Neural progenitor cell (in vitro differentiated cells): ENCODE measurements at regions not wholly inside any gene's neighbourhood (a gene's known extent, or its start where the extent isn't known, plus 50 kb on each side); places are given as distances from the start of the nearest gene placed in this dataset.

Experiments used
- DNase-seq: peaks from one replicate; pipeline ENCODE4 v3.0.0-alpha.2; 2016; ENCODE audit warnings: low spot score
- H2AFZ ChIP-seq: fragments of 200-600 bp; sonication (generic); replicated peaks from 2 replicates; pipeline ENCODE4 v1.6.1; 2016; ENCODE audit warnings: antibody characterized with exemption
- H3F3A ChIP-seq: fragments of 200-600 bp; sonication (generic); 2 replicates; pipeline ENCODE4 v1.6.1; 2016; ENCODE audit warnings: antibody characterized with exemption, low read depth
- H3K27ac ChIP-seq: fragments of 200-600 bp; sonication (generic); 2 replicates; pipeline ENCODE4 v1.5.1; 2016; ENCODE audit warnings: mild to moderate bottlenecking
- H3K27me3 ChIP-seq: fragments of 200-600 bp; sonication (generic); 2 replicates; pipeline ENCODE4 v1.6.1; 2016; ENCODE audit warnings: mild to moderate bottlenecking, moderate library complexity
- H3K36me3 ChIP-seq: fragments of 200-600 bp; sonication (generic); 2 replicates; pipeline ENCODE4 v1.5.1; 2016
- H3K4me1 ChIP-seq: fragments of 200-600 bp; sonication (generic); 2 replicates; pipeline ENCODE4 v1.6.1; 2016; ENCODE audit warnings: mixed run types
- H3K4me2 ChIP-seq: fragments of 200-600 bp; sonication (generic); 2 replicates; pipeline ENCODE4 v1.6.1; 2016
- H3K4me3 ChIP-seq: fragments of 200-600 bp; sonication (generic); 2 replicates; pipeline ENCODE4 v1.5.1; 2016
- H3K79me2 ChIP-seq: fragments of 200-600 bp; sonication (generic); 2 replicates; pipeline ENCODE4 v1.6.1; 2016; ENCODE audit warnings: low read depth
- H3K9ac ChIP-seq: fragments of 200-600 bp; sonication (generic); 2 replicates; pipeline ENCODE4 v1.6.1; 2016
- H3K9me3 ChIP-seq: fragments of 200-600 bp; sonication (generic); 2 replicates; pipeline ENCODE4 v1.5.1; 2016; ENCODE audit warnings: low read depth
- H4K20me1 ChIP-seq: fragments of 200-600 bp; sonication (generic); 2 replicates; pipeline ENCODE4 v1.6.1; 2016; ENCODE audit warnings: low read depth
- H3K27ac Mint-ChIP-seq: 3 replicates; pipeline ENCODE4 v1.8.0; 2021; ENCODE audit warnings: mixed read lengths
- H3K27me3 Mint-ChIP-seq: 2 replicates; pipeline ENCODE4 v1.8.0; 2022; ENCODE audit warnings: low read depth, mild to moderate bottlenecking, inconsistent platforms, moderate library complexity, mixed read lengths; ENCODE audit not compliant: insufficient read depth
- H3K36me3 Mint-ChIP-seq: 3 replicates; pipeline ENCODE4 v1.8.0; 2021; ENCODE audit warnings: mixed read lengths
- H3K4me1 Mint-ChIP-seq: 3 replicates; pipeline ENCODE4 v1.8.0; 2021; ENCODE audit warnings: mixed read lengths
- H3K4me3 Mint-ChIP-seq: 3 replicates; pipeline ENCODE4 v1.8.0; 2021; ENCODE audit warnings: mild to moderate bottlenecking, moderate library complexity, mixed read lengths
- H3K9me3 Mint-ChIP-seq: 3 replicates; pipeline ENCODE4 v1.8.0; 2020; ENCODE audit warnings: mixed read lengths
- CTCF ChIP-seq: fragments of 200-600 bp; sonication (generic); IDR thresholded peaks from 2 replicates; pipeline ENCODE4 v1.5.1; 2017; ENCODE audit warnings: antibody characterized with exemption, mild to moderate bottlenecking
- EZH2 ChIP-seq: fragments of 200-600 bp; sonication (generic); IDR thresholded peaks from 2 replicates; pipeline ENCODE4 v1.6.1; 2017; ENCODE audit warnings: antibody characterized with exemption, mild to moderate bottlenecking, moderate library complexity
- EZH2phosphoT487 ChIP-seq: fragments of 200-600 bp; sonication (generic); IDR thresholded peaks from 2 replicates; pipeline ENCODE4 v1.6.1; 2017; ENCODE audit warnings: antibody characterized with exemption

GRCh38 chr4:180665481-180665880 is 1577.7 kb upstream of the TENM3 start:
- H2AFZ ChIP-seq = peak overlapping the region; percentile 17
- no peaks in the 10 kb centered on the region for H4K20me1 ChIP-seq
- no peak for DNase-seq
- H3F3A ChIP-seq = no peaks in the 10 kb centered on the region
- TF ChIP-seq EZH2 (no peak), EZH2phosphoT487 (no peak), CTCF (no peak)
- no peak overlapping the region for H3K27ac ChIP-seq
- no peaks in the 10 kb centered on the region for H3K27me3 ChIP-seq
- no peak overlapping the region for H3K4me2 ChIP-seq
- H3K36me3 ChIP-seq = no peaks in the 10 kb centered on the region
- H3K9me3 Mint-ChIP-seq = no peaks in the 10 kb centered on the region
- no peak overlapping the region for H3K4me3 ChIP-seq
- H3K27ac Mint-ChIP-seq = no peak overlapping the region
- no peaks in the 10 kb centered on the region for H3K9me3 ChIP-seq
- H3K79me2 ChIP-seq = no peaks in the 10 kb centered on the region
- peaks cover 8% of the 10 kb centered on the region for H3K4me1 Mint-ChIP-seq
- no peak overlapping the region for H3K4me3 Mint-ChIP-seq
- H3K36me3 Mint-ChIP-seq = no peaks in the 10 kb centered on the region
- no peak overlapping the region for H3K9ac ChIP-seq
- H3K27me3 Mint-ChIP-seq = no peaks in the 10 kb centered on the region
- H3K4me1 ChIP-seq = peaks cover 5% of the 10 kb centered on the region

- H3K27me3 Mint-ChIP-seq = no peaks in the 10 kb centered on the region
- DNase-seq = peak; percentile 86
- Histone ChIP-seq H3K36me3 (no peaks in the 10 kb centered on the region), H3K9ac (no peak overlapping the region), H3K27ac (no peak overlapping the region), H3K4me1 (peaks cover 5% of the 10 kb centered on the region), H4K20me1 (no peaks in the 10 kb centered on the region), H3F3A (no peaks in the 10 kb centered on the region), H3K4me2 (peak overlapping the region; percentile 33), H3K79me2 (no peaks in the 10 kb centered on the region), H3K9me3 (no peaks in the 10 kb centered on the region), H2AFZ (peak overlapping the region; percentile 56), H3K27me3 (no peaks in the 10 kb centered on the region), H3K4me3 (no peak overlapping the region)
- H3K4me1 Mint-ChIP-seq = peaks cover 8% of the 10 kb centered on the region
- no peaks in the 10 kb centered on the region for H3K9me3 Mint-ChIP-seq
- no peak overlapping the region for H3K27ac Mint-ChIP-seq
- TF ChIP-seq CTCF (peak; percentile 82), EZH2phosphoT487 (no peak)
- no peak overlapping the region for H3K4me3 Mint-ChIP-seq
- no peaks in the 10 kb centered on the region for H3K36me3 Mint-ChIP-seq
Measured at GRCh38 chr4:180665994-180666824, 1577.0 kb upstream of the TENM3 start.

GRCh38 chr4:180668732-180669131 is 1574.5 kb upstream of the TENM3 start:
- no peak overlapping the region for H3K27ac ChIP-seq
- no peak overlapping the region for H2AFZ ChIP-seq
- DNase-seq = no peak
- H3K79me2 ChIP-seq = no peaks in the 10 kb centered on the region
- Mint-ChIP-seq H3K9me3 (no peaks in the 10 kb centered on the region), H3K27me3 (no peaks in the 10 kb centered on the region), H3K4me1 (peaks cover 5% of the 10 kb centered on the region), H3K4me3 (no peak overlapping the region), H3K36me3 (no peaks in the 10 kb centered on the region), H3K27ac (no peak overlapping the region)
- no peaks in the 10 kb centered on the region for H3K9me3 ChIP-seq
- H3K9ac ChIP-seq = no peak overlapping the region
- H3K27me3 ChIP-seq = no peaks in the 10 kb centered on the region
- H3F3A ChIP-seq = no peaks in the 10 kb centered on the region
- TF ChIP-seq EZH2 = no peak
- no peak for TF ChIP-seq CTCF
- no peak for TF ChIP-seq EZH2phosphoT487
- H3K36me3 ChIP-seq = no peaks in the 10 kb centered on the region
- H4K20me1 ChIP-seq = no peaks in the 10 kb centered on the region
- peaks cover 5% of the 10 kb centered on the region for H3K4me1 ChIP-seq
- no peak overlapping the region for H3K4me2 ChIP-seq
- H3K4me3 ChIP-seq = no peak overlapping the region
